T-helper 1 cell treated with Interleukin-12 subunit alpha and Interleukin-12 subunit beta and Interleukin-4 antibody, amounts not matched to agents 30 ng/mL and 1 ng/mL, for 36 hours (primary cell): ENCODE measurements at regions not wholly inside any gene's neighbourhood (a gene's known extent, or its start where the extent isn't known, plus 50 kb on each side); places are given as distances from the start of the nearest gene placed in this dataset.
"Not testable (repeated sequence)": the region's sequence is repeated elsewhere in the genome, so short reads cannot be mapped to it uniquely, and the experiment has no call there.

Experiments
- intact Hi-C: fragments of 100-400 bp; cut with micrococcal nuclease; formaldehyde crosslinking; loops from one replicate; pipeline ENCODE4 v1.15.1; 2024

DNA sequence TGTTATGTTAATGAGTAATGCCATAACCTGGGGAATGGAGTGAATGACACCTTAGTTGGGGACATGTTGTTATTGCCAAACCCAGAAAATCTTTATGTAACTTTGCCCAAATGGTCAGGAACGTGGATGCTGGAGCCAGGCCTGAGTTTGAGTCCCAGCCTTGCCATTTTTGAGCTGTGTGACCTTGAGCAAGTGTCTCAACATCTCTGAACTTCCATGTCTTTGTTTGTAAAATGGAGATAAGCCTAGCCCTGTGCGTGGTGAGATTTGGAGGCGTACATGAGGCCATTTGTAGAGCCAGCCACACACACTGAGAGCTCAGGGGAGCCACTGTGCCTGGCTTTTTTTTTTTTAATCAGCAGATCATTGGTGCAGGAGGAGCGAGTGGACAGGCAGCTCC, 247.3 kb downstream of the FOXL1 start:
- intact Hi-C loops, result no loop called here

GRCh38 chr16:86826941-86827340, 248.6 kb downstream of the FOXL1 start:
- intact Hi-C loops, result no loop called here

GRCh38 chr16:86827521-86827920, 249.2 kb downstream of the FOXL1 start:
- intact Hi-C loops, result no loop called here

GRCh38 chr16:86828202-86828601, 249.9 kb downstream of the FOXL1 start:
- intact Hi-C loops, result no loop called here

GRCh38 chr16:86828653-86829052, 250.3 kb downstream of the FOXL1 start:
- intact Hi-C loops, result no loop called here

GRCh38 chr16:86831366-86831765, 253.0 kb downstream of the FOXL1 start:
- intact Hi-C loops, result no loop called here

- intact Hi-C loops, result no loop called here
These were observed 254.8 kb downstream of the FOXL1 start for GRCh38 chr16:86833136-86833535.

DNA sequence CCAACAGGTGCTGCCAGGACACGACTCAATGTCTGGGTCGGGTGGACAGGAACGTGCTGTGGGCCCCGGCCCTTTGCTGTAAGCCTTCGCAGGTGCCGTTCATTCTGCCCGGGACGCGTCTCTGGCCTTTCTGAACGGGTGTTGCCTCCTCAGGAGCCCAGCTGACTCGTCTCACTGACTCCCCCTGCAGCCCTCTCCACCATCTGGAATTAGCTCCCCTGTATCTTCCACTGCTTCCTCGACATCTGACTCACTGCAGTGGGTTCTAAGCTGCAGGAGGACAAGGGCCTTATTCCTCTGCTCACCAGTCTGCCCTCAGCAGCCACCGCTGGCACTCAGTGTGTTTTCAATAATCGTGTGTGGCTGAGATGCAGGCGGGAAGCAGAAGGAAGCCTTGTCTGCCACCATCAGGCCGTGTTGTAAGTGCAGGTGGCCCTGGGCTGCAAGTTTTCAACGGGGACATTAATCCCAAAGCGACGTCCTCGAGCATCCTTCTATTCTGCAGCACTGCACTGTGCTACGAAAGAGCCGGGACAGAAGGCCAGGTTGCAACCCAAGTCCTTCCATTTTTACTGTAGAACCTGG, 256.2 kb downstream of the FOXL1 start:
- intact Hi-C loops, result no loop called here

- intact Hi-C loops, result no loop called here
These were observed 257.6 kb downstream of the FOXL1 start for GRCh38 chr16:86835982-86836381.

GRCh38 chr16:86836503-86837129, 258.3 kb downstream of the FOXL1 start:
- intact Hi-C loops, result no loop called here

DNA sequence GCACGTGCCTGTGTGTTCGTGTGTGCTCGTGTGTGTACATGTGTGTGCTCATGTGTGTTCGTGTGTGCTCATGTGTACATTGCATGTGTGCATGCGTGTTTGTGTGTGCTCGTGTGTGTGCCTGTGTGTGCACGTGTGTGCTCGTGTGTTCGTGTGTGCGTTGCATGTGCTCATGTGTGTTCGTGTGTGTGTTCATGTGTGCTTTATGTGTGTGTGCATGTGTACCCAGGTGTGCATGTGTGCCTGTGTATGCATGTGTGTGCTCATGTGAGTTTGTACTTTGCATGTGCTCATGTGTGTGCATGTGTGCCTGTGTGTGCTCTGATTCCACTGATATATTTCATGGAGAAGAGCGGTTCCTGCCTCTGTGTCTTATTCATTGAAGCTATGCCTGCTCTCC, 265.5 kb downstream of the FOXL1 start:
- intact Hi-C loops, result no loop called here

DNA sequence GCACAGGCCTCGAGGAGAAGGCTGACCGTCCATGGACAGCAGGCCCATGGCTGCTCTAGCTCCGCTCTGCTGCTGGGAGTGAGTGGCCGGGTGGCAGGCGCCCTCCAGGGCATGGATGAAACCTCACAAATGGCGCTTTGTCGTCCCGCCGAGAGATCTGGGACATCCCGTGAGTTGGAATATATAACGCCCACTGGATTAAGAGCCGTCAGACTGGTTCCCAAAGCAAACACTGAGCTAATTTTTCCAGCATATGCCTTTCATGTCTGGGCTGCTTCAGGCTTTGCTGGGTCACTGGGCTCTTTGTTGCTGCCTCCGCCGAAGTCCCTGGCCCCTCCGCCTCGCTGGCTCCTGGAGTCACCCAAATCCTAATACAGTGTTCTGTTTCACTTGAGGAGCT, 266.3 kb downstream of the FOXL1 start:
- intact Hi-C loops, result no loop called here

DNA sequence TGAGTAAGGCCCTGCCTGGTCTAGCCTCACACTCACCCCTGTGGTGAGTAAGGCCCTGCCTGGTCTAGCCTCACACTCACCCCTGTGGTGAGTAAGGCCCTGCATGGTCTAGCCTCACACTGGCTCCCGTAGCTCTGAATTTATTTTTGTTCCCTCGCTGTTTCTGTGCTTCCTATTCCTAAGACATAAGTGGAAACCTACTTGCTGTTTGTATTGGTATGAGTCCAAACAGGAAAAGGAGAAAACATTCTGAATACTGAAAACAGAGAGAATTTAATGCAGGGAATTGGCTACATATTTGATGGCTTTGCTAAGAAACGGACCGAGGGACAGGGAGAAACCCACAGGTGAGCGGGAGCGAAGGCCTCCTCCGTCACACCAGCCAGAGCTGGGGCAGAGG, 267.8 kb downstream of the FOXL1 start:
- intact Hi-C loops, result no loop called here

DNA sequence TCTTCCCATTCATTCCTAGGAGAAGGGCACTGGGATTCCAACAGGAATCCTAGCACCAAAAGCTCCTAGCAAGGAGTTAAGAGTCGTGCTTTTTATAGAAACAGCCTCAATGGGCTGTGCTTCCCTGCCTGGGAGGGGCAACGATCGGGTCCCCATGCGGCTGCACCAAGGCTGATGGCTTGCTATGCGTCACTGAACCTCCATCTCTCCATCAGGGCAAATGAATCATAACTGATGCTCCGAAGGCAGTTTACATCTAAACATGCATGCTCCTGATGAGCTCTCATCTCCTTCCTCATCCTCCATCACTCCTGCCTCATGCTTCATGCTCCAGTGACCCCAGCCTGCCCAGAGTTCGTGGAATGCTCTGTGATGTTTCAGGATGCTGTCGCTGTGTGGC, 270.5 kb downstream of the FOXL1 start:
- intact Hi-C loops, result no loop called here

- intact Hi-C loops, result no loop called here
These were observed 272.3 kb downstream of the FOXL1 start for GRCh38 chr16:86850670-86851069.

- intact Hi-C loops, result no loop called here
These were observed 273.8 kb downstream of the FOXL1 start for GRCh38 chr16:86852135-86852534.

DNA sequence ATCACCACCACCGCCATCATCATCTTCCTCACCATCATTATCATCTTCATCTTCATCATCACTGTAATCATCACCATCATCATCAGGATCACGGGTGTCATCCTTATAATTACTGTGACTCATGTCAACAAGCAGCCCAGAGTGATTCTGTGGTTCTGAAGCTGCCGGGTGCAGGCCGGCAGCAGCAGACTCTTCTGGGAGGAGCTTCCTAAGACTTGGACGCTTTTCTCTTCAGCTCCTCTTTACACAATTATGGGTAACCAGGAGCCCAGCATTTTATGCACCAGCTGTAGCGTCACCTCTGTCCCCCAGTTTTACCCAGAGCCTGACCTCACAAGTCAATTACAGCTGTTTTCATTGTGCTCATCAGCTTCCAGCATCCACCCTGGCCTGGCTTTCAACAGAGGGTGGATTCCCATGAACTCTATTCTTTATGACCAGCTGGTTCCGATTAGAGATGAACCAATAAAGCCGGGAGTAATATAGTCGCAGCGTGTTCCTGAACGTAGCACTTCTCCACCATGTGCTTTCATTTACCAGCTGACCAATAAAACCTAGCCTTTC, 275.8 kb downstream of the FOXL1 start:
- intact Hi-C loops, result no loop called here

GRCh38 chr16:86854626-86855294, 276.4 kb downstream of the FOXL1 start:
- intact Hi-C loops, result no loop called here

- intact Hi-C loops, result no loop called here
These were observed 278.7 kb downstream of the FOXL1 start for GRCh38 chr16:86856946-86857586.

DNA sequence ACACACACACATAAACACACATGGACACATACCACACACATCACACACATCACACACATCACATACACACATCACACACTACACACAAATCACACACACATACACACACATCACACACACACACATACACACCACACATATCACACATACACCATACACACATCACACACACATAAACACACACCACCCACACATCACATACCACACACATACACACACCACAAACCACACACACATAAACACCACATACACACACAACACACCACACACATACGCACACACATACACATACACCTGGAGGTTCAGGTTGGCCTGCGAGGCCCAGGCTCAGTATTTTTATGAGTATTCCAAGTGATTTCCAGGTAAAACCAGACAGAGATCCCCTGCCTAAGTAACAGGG, 279.5 kb downstream of the FOXL1 start:
- intact Hi-C loops, result no loop called here

- intact Hi-C loops, result no loop called here
These were observed 280.2 kb downstream of the FOXL1 start for GRCh38 chr16:86858501-86858900.

GRCh38 chr16:86861270-86861858, 283.0 kb downstream of the FOXL1 start:
- intact Hi-C loops, result not testable (repeated sequence)
